ENCODE measurements at regions not wholly inside any gene's neighbourhood (a gene's known extent, or its start where the extent isn't known, plus 50 kb on each side); places are given as distances from the start of the nearest gene placed in this dataset.

- Histone ChIP-seq H3K4me3 (ENCODE audit: extremely low read depth, insufficient read depth, low read length, poor library complexity, severe bottlenecking) (no peak overlapping the region), H3K9me3 (ENCODE audit: control insufficient read depth, low read length) (no peaks in the 10 kb centered on the region), H3K36me3 (ENCODE audit: control insufficient read depth, insufficient read depth, low read length) (no peaks in the 10 kb centered on the region), H3K4me1 (ENCODE audit: control insufficient read depth, insufficient read depth, low read length, poor library complexity, severe bottlenecking) (no peaks in the 10 kb centered on the region), H3K27ac (ENCODE audit: low read depth, low read length, severe bottlenecking) (no peak overlapping the region)
- WGBS, 2 experiments (ENCODE audit: insufficient coverage in 2 of 2), result 100% methylated on average over 1 to 2 of the region's 5 CpGs
These were observed 107.6 kb upstream of the LHX1 start for GRCh38 chr17:36829676-36830075.

- H3K4me1 ChIP-seq (ENCODE audit: control insufficient read depth, insufficient read depth, low read length, poor library complexity, severe bottlenecking), result no peaks in the 10 kb centered on the region
- H3K9me3 ChIP-seq (ENCODE audit: control insufficient read depth, low read length), result no peaks in the 10 kb centered on the region
- H3K36me3 ChIP-seq (ENCODE audit: control insufficient read depth, insufficient read depth, low read length), result no peaks in the 10 kb centered on the region
- WGBS, 2 experiments (ENCODE audit: insufficient coverage in 2 of 2), result 100% methylated on average over 1 of the region's 1 CpG; no CpG with 5 or more reads in 1 of the 2 experiments
- H3K27ac ChIP-seq (ENCODE audit: low read depth, low read length, severe bottlenecking), result no peak overlapping the region
- no peak overlapping the region for H3K4me3 ChIP-seq (ENCODE audit: extremely low read depth, insufficient read depth, low read length, poor library complexity, severe bottlenecking)
These were observed 104.0 kb upstream of the LHX1 start for GRCh38 chr17:36833279-36833678.

GRCh38 chr17:36835036-36835435 lies 102.2 kb upstream of the LHX1 start:
- Histone ChIP-seq H3K9me3 (ENCODE audit: control insufficient read depth, low read length) (no peaks in the 10 kb centered on the region), H3K36me3 (ENCODE audit: control insufficient read depth, insufficient read depth, low read length) (no peaks in the 10 kb centered on the region), H3K4me3 (ENCODE audit: extremely low read depth, insufficient read depth, low read length, poor library complexity, severe bottlenecking) (no peak overlapping the region), H3K4me1 (ENCODE audit: control insufficient read depth, insufficient read depth, low read length, poor library complexity, severe bottlenecking) (no peaks in the 10 kb centered on the region), H3K27ac (ENCODE audit: low read depth, low read length, severe bottlenecking) (no peak overlapping the region)
- WGBS, 2 experiments (ENCODE audit: insufficient coverage in 2 of 2), result 79 to 81% methylated on average over 1 to 4 of the region's 4 CpGs

GRCh38 chr17:36837195-36837938 lies 99.9 kb upstream of the LHX1 start:
- Histone ChIP-seq H3K4me3 (ENCODE audit: extremely low read depth, insufficient read depth, low read length, poor library complexity, severe bottlenecking) (no peak overlapping the region), H3K9me3 (ENCODE audit: control insufficient read depth, low read length) (no peaks in the 10 kb centered on the region), H3K4me1 (ENCODE audit: control insufficient read depth, insufficient read depth, low read length, poor library complexity, severe bottlenecking) (no peaks in the 10 kb centered on the region), H3K36me3 (ENCODE audit: control insufficient read depth, insufficient read depth, low read length) (no peaks in the 10 kb centered on the region), H3K27ac (ENCODE audit: low read depth, low read length, severe bottlenecking) (no peak overlapping the region)
- 43 to 54% methylated on average over 8 to 11 of the region's 14 CpGs for WGBS, 2 experiments (ENCODE audit: insufficient coverage in 2 of 2)

GRCh38 chr17:36837939-36838272 lies 99.4 kb upstream of the LHX1 start:
- no peak overlapping the region for H3K4me3 ChIP-seq (ENCODE audit: extremely low read depth, insufficient read depth, low read length, poor library complexity, severe bottlenecking)
- no peaks in the 10 kb centered on the region for H3K4me1 ChIP-seq (ENCODE audit: control insufficient read depth, insufficient read depth, low read length, poor library complexity, severe bottlenecking)
- WGBS, 2 experiments (ENCODE audit: insufficient coverage in 2 of 2), result 61 to 67% methylated on average over 3 of the region's 3 CpGs
- H3K27ac ChIP-seq (ENCODE audit: low read depth, low read length, severe bottlenecking), result no peak overlapping the region
- H3K9me3 ChIP-seq (ENCODE audit: control insufficient read depth, low read length), result no peaks in the 10 kb centered on the region
- H3K36me3 ChIP-seq (ENCODE audit: control insufficient read depth, insufficient read depth, low read length), result no peaks in the 10 kb centered on the region

- no peak overlapping the region for H3K4me3 ChIP-seq (ENCODE audit: extremely low read depth, insufficient read depth, low read length, poor library complexity, severe bottlenecking)
- 71 to 87% methylated on average over 2 to 3 of the region's 5 CpGs for WGBS, 2 experiments (ENCODE audit: insufficient coverage in 2 of 2)
- H3K4me1 ChIP-seq (ENCODE audit: control insufficient read depth, insufficient read depth, low read length, poor library complexity, severe bottlenecking), result no peaks in the 10 kb centered on the region
- H3K27ac ChIP-seq (ENCODE audit: low read depth, low read length, severe bottlenecking), result no peak overlapping the region
- H3K36me3 ChIP-seq (ENCODE audit: control insufficient read depth, insufficient read depth, low read length), result no peaks in the 10 kb centered on the region
- H3K9me3 ChIP-seq (ENCODE audit: control insufficient read depth, low read length), result no peaks in the 10 kb centered on the region
These were observed 98.0 kb upstream of the LHX1 start for GRCh38 chr17:36839256-36839655.

GRCh38 chr17:36840796-36841195 lies 96.5 kb upstream of the LHX1 start:
- no peaks in the 10 kb centered on the region for H3K36me3 ChIP-seq (ENCODE audit: control insufficient read depth, insufficient read depth, low read length)
- no peaks in the 10 kb centered on the region for H3K9me3 ChIP-seq (ENCODE audit: control insufficient read depth, low read length)
- no peak overlapping the region for H3K27ac ChIP-seq (ENCODE audit: low read depth, low read length, severe bottlenecking)
- no peak overlapping the region for H3K4me3 ChIP-seq (ENCODE audit: extremely low read depth, insufficient read depth, low read length, poor library complexity, severe bottlenecking)
- H3K4me1 ChIP-seq (ENCODE audit: control insufficient read depth, insufficient read depth, low read length, poor library complexity, severe bottlenecking), result peaks cover 9% of the 10 kb centered on the region
- WGBS, 2 experiments (ENCODE audit: insufficient coverage in 2 of 2), result 100% methylated on average over 1 of the region's 1 CpG; no CpG with 5 or more reads in 1 of the 2 experiments

GRCh38 chr17:36842231-36842819 lies 95.0 kb upstream of the LHX1 start:
- Histone ChIP-seq H3K4me3 (ENCODE audit: extremely low read depth, insufficient read depth, low read length, poor library complexity, severe bottlenecking) (no peak overlapping the region), H3K36me3 (ENCODE audit: control insufficient read depth, insufficient read depth, low read length) (no peaks in the 10 kb centered on the region), H3K4me1 (ENCODE audit: control insufficient read depth, insufficient read depth, low read length, poor library complexity, severe bottlenecking) (peaks cover 24% of the 10 kb centered on the region), H3K9me3 (ENCODE audit: control insufficient read depth, low read length) (no peaks in the 10 kb centered on the region), H3K27ac (ENCODE audit: low read depth, low read length, severe bottlenecking) (no peak overlapping the region)
- 87 to 95% methylated on average over 5 to 6 of the region's 6 CpGs for WGBS, 2 experiments (ENCODE audit: insufficient coverage in 2 of 2)

GRCh38 chr17:36842963-36843558 lies 94.2 kb upstream of the LHX1 start:
- H3K4me3 ChIP-seq (ENCODE audit: extremely low read depth, insufficient read depth, low read length, poor library complexity, severe bottlenecking), result no peak overlapping the region
- 73 to 80% methylated on average over 7 to 9 of the region's 12 CpGs for WGBS, 2 experiments (ENCODE audit: insufficient coverage in 2 of 2)
- H3K27ac ChIP-seq (ENCODE audit: low read depth, low read length, severe bottlenecking), result no peak overlapping the region

GRCh38 chr17:36844013-36844412 lies 93.3 kb upstream of the LHX1 start:
- Histone ChIP-seq H3K36me3 (ENCODE audit: control insufficient read depth, insufficient read depth, low read length) (no peaks in the 10 kb centered on the region), H3K4me1 (ENCODE audit: control insufficient read depth, insufficient read depth, low read length, poor library complexity, severe bottlenecking) (peaks cover 36% of the 10 kb centered on the region), H3K4me3 (ENCODE audit: extremely low read depth, insufficient read depth, low read length, poor library complexity, severe bottlenecking) (no peak overlapping the region), H3K27ac (ENCODE audit: low read depth, low read length, severe bottlenecking) (no peak overlapping the region), H3K9me3 (ENCODE audit: control insufficient read depth, low read length) (no peaks in the 10 kb centered on the region)
- 83% methylated on average over 2 of the region's 2 CpGs; no CpG with 5 or more reads in 1 of the 2 experiments for WGBS, 2 experiments (ENCODE audit: insufficient coverage in 2 of 2)

More at GRCh38 chr17:36842963-36843558, 94.2 kb upstream of the LHX1 start:
- Histone ChIP-seq H3K36me3 (ENCODE audit: control insufficient read depth, insufficient read depth, low read length) (no peaks in the 10 kb centered on the region), H3K9me3 (ENCODE audit: control insufficient read depth, low read length) (no peaks in the 10 kb centered on the region), H3K4me1 (ENCODE audit: control insufficient read depth, insufficient read depth, low read length, poor library complexity, severe bottlenecking) (peaks cover 30% of the 10 kb centered on the region)

- 96 to 100% methylated on average over 1 to 2 of the region's 2 CpGs for WGBS, 2 experiments (ENCODE audit: insufficient coverage in 2 of 2)
- Histone ChIP-seq H3K27ac (ENCODE audit: low read depth, low read length, severe bottlenecking) (no peak overlapping the region), H3K9me3 (ENCODE audit: control insufficient read depth, low read length) (no peaks in the 10 kb centered on the region), H3K4me3 (ENCODE audit: extremely low read depth, insufficient read depth, low read length, poor library complexity, severe bottlenecking) (no peak overlapping the region), H3K4me1 (ENCODE audit: control insufficient read depth, insufficient read depth, low read length, poor library complexity, severe bottlenecking) (peaks cover 38% of the 10 kb centered on the region), H3K36me3 (ENCODE audit: control insufficient read depth, insufficient read depth, low read length) (no peaks in the 10 kb centered on the region)
These were observed 92.7 kb upstream of the LHX1 start for GRCh38 chr17:36844601-36845000.
